ENCODE measurements at regions not wholly inside any gene's neighbourhood (a gene's known extent, or its start where the extent isn't known, plus 50 kb on each side); places are given as distances from the start of the nearest gene placed in this dataset.
A peak's percentile ranks its signal among the peaks of the same experiment; 100 is the strongest.

DNA sequence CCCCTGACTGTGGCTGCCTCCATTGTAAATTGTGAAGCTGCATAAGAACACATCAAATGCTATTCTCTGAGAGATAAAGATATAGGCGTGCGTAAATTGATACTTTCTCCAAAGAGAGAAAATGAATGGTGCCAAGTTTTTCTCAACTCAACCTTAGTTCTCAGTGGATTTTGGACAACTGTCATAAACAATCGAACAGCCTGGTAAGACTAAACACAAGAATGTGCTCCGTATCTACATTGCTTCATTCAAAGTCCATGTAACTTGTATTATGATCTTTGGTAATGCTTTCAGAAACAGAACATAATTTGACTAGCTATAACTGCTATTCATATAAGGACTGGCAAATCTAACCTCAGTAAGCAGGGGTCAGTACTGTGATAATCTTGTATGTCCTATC lies 429.1 kb downstream of the SEMA3D start:
- no peaks in the 10 kb centered on the region for H3K4me1 ChIP-seq (ENCODE audit: insufficient read depth, low read length)
- no peak overlapping the region for H3K4me2 ChIP-seq (ENCODE audit: insufficient read depth, low read length)
- H2AFZ ChIP-seq (ENCODE audit: low read length): no peak overlapping the region
- no peak overlapping the region for H3K27ac ChIP-seq (ENCODE audit: low read depth, low read length)
- DNase-seq (ENCODE audit: insufficient read length, low spot score, missing footprints): no peak
- no peaks in the 10 kb centered on the region for H3K79me2 ChIP-seq (ENCODE audit: insufficient read depth, low read length)
- H3K36me3 ChIP-seq (ENCODE audit: insufficient read depth, low read length): no peaks in the 10 kb centered on the region
- H3K9me3 ChIP-seq (ENCODE audit: low read depth, low read length): no peaks in the 10 kb centered on the region
- no peaks in the 10 kb centered on the region for H4K20me1 ChIP-seq (ENCODE audit: insufficient read depth, low read length)
- H3K4me3 ChIP-seq (ENCODE audit: insufficient read depth, low read length): no peak overlapping the region
- H3K27me3 ChIP-seq (ENCODE audit: insufficient read depth, low read length): no peaks in the 10 kb centered on the region
- TF ChIP-seq, protein P1, sequence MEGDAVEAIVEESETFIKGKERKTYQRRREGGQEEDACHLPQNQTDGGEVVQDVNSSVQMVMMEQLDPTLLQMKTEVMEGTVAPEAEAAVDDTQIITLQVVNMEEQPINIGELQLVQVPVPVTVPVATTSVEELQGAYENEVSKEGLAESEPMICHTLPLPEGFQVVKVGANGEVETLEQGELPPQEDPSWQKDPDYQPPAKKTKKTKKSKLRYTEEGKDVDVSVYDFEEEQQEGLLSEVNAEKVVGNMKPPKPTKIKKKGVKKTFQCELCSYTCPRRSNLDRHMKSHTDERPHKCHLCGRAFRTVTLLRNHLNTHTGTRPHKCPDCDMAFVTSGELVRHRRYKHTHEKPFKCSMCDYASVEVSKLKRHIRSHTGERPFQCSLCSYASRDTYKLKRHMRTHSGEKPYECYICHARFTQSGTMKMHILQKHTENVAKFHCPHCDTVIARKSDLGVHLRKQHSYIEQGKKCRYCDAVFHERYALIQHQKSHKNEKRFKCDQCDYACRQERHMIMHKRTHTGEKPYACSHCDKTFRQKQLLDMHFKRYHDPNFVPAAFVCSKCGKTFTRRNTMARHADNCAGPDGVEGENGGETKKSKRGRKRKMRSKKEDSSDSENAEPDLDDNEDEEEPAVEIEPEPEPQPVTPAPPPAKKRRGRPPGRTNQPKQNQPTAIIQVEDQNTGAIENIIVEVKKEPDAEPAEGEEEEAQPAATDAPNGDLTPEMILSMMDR (IDR thresholded peaks at IDR 0.05; ENCODE audit: extremely low read depth, low read depth, low read length): no peak

DNA sequence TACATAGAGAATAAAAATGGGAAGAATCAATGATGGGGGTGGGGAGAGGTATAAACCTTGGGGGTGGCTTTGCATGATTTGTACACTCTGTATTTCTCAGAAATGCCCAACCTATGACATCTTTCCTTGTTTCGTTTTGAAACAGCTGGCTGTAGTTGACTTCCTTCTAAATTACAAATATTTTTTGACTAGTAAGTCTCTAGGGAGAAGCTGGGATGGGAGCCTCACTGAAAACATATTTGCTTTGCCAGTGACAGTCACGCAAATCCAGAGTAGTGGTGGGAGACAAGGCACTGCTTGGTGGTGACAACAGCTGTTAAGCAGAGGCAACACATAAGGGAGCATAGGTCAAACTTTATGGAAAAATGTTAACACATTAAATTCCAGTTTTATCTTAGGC lies 440.5 kb downstream of the SEMA3D start:
- DNase-seq (ENCODE audit: insufficient read length, low spot score, missing footprints): peak; percentile 66
- no peak overlapping the region for H3K27ac ChIP-seq (ENCODE audit: low read depth, low read length)
- H4K20me1 ChIP-seq (ENCODE audit: insufficient read depth, low read length): no peaks in the 10 kb centered on the region
- H2AFZ ChIP-seq (ENCODE audit: low read length): no peak overlapping the region
- H3K36me3 ChIP-seq (ENCODE audit: insufficient read depth, low read length): no peaks in the 10 kb centered on the region
- no peak overlapping the region for H3K4me3 ChIP-seq (ENCODE audit: insufficient read depth, low read length)
- H3K4me1 ChIP-seq (ENCODE audit: insufficient read depth, low read length): peaks cover 8% of the 10 kb centered on the region
- H3K9me3 ChIP-seq (ENCODE audit: low read depth, low read length): no peaks in the 10 kb centered on the region
- H3K4me2 ChIP-seq (ENCODE audit: insufficient read depth, low read length): peak overlapping the region; percentile 51
- H3K27me3 ChIP-seq (ENCODE audit: insufficient read depth, low read length): no peaks in the 10 kb centered on the region
- no peaks in the 10 kb centered on the region for H3K79me2 ChIP-seq (ENCODE audit: insufficient read depth, low read length)
- TF ChIP-seq, protein P1 (IDR thresholded peaks at IDR 0.05; ENCODE audit: extremely low read depth, low read depth, low read length): no peak

DNA sequence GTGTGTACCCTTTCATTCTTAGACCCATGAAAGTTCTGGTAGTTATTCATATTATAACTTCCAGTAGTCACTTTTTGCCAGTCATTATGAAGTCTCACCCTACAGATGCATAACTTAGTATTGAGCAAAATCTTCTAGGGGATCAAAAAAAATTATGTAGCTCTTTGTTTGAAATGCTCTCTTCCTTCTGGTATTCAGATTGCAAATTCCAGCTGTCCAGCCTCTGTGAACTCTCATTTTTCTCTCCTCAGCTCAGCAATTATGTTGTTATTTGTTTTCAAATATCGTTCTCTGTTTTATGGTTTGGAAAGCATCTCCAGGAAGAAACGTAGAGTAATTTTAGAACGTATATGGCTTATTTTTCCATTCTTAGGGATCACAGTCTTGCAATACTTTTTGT lies 442.5 kb downstream of the SEMA3D start:
- TF ChIP-seq, protein P1 (IDR thresholded peaks at IDR 0.05; ENCODE audit: extremely low read depth, low read depth, low read length): no peak
- H3K36me3 ChIP-seq (ENCODE audit: insufficient read depth, low read length): no peaks in the 10 kb centered on the region
- H3K4me3 ChIP-seq (ENCODE audit: insufficient read depth, low read length): no peak overlapping the region
- H3K4me1 ChIP-seq (ENCODE audit: insufficient read depth, low read length): peaks cover 8% of the 10 kb centered on the region
- H3K9me3 ChIP-seq (ENCODE audit: low read depth, low read length): no peaks in the 10 kb centered on the region
- peak; percentile 23 for DNase-seq (ENCODE audit: insufficient read length, low spot score, missing footprints)
- H2AFZ ChIP-seq (ENCODE audit: low read length): peak overlapping the region; percentile 62
- H4K20me1 ChIP-seq (ENCODE audit: insufficient read depth, low read length): no peaks in the 10 kb centered on the region
- H3K27me3 ChIP-seq (ENCODE audit: insufficient read depth, low read length): no peaks in the 10 kb centered on the region
- H3K79me2 ChIP-seq (ENCODE audit: insufficient read depth, low read length): no peaks in the 10 kb centered on the region
- H3K4me2 ChIP-seq (ENCODE audit: insufficient read depth, low read length): no peak overlapping the region
- H3K27ac ChIP-seq (ENCODE audit: low read depth, low read length): no peak overlapping the region

DNA sequence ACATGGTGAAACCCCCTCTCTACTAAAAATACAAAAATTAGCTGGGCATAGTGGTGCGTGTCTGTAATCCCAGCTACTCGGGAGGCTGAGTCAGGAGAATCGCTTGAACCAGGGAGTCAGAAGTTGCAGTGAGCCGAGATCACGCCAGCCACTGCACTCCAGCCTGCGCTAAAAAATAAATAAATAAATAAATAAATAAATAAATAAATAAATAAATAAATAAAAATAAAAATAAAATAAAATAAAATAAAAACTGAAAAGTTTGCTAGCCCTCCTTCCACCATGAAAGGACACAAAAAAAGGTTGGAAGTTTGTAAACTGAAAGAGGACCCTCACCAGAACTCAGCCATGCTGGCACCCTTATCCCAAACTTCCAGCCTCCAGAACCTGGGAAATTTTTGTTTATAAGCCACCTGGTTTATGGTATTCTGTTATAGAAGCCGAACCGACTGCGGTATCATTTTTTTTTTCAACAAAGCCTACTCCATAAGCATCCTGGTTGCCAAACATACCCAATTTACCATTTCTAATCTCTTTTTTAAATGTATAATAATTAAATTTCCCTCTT lies 448.2 kb downstream of the SEMA3D start:
- H3K9me3 ChIP-seq (ENCODE audit: low read depth, low read length): no peaks in the 10 kb centered on the region
- no peak overlapping the region for H2AFZ ChIP-seq (ENCODE audit: low read length)
- H3K27ac ChIP-seq (ENCODE audit: low read depth, low read length): no peak overlapping the region
- H3K36me3 ChIP-seq (ENCODE audit: insufficient read depth, low read length): no peaks in the 10 kb centered on the region
- TF ChIP-seq, protein P1 (IDR thresholded peaks at IDR 0.05; ENCODE audit: extremely low read depth, low read depth, low read length): no peak
- H4K20me1 ChIP-seq (ENCODE audit: insufficient read depth, low read length): no peaks in the 10 kb centered on the region
- H3K79me2 ChIP-seq (ENCODE audit: insufficient read depth, low read length): no peaks in the 10 kb centered on the region
- no peak overlapping the region for H3K4me2 ChIP-seq (ENCODE audit: insufficient read depth, low read length)
- H3K27me3 ChIP-seq (ENCODE audit: insufficient read depth, low read length): no peaks in the 10 kb centered on the region
- no peak for DNase-seq (ENCODE audit: insufficient read length, low spot score, missing footprints)
- no peaks in the 10 kb centered on the region for H3K4me1 ChIP-seq (ENCODE audit: insufficient read depth, low read length)
- no peak overlapping the region for H3K4me3 ChIP-seq (ENCODE audit: insufficient read depth, low read length)
